Fibroblast of peridontal ligament (primary cell): ENCODE measurements at regions not wholly inside any gene's neighbourhood (a gene's known extent, or its start where the extent isn't known, plus 50 kb on each side); places are given as distances from the start of the nearest gene placed in this dataset.
"Not testable (repeated sequence)": the region's sequence is repeated elsewhere in the genome, so short reads cannot be mapped to it uniquely, and the experiment has no call there.

Experiments used
- DNase-seq: peaks from one replicate; pipeline ENCODE4 v3.0.0-alpha.2; 2010; ENCODE audit errors: extremely low read depth

DNA sequence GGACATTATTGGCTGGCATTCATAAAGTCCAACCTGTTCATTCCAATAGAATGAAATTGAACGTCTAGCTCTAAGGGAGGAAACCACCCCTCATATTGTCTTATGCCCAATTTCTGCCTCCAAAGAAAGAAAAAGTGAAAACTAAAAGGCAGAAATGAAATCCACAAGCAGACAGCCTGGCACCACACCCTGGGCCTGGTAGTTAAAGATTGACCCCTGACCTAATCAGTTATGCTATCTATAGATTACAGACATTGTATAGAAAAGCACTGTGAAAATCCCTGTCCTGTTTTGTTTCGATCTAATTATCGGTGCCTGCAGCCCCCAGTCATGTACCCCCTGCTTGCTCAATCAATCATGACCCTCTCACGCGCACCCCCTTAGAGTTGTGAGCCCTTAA lies 54.3 kb upstream of the ATP1B1 start:
- not testable (repeated sequence) for DNase-seq

DNA sequence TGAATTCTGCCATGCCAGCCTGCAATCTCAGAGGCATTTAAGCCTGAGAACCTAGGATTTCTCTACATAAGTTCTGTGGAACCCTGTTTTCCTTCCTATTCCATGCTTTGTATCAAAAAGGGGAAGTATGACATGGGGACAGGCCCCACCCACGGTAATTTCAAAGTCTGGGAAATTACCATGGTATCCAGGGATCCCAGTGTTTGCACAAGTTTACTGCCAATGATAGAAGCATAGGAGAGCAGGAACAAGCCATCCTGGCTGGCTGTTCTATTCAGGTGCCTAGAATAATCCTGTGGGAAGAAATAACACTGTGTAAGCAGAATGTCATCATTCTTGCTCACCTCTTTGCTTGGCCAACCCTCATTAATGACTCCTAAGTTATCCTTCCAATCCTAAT lies 53.8 kb upstream of the ATP1B1 start:
- DNase-seq: no peak

DNA sequence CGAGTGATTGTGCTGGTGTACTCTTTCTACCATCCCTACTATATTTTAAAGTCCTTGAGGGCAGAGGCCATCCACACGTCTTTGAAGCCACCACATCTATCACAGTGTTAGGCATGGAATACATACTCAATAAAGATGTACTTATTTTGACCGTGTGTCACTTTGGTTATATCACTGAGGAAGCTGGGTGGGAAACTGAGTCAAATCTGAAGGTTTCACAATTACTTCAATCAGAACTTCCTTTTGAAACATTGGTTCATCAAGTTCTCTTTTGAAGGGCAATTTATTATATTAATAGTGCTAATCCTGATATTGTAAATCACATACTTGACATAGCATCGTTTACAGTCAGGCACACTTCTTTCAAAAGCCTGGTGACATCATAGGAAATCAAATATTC lies 53.3 kb upstream of the ATP1B1 start:
- DNase-seq: no peak
